OCI-LY7 (cell line): ENCODE measurements at regions not wholly inside any gene's neighbourhood (a gene's known extent, or its start where the extent isn't known, plus 50 kb on each side); places are given as distances from the start of the nearest gene placed in this dataset.

Source experiments
- BruUV-seq: library from RNA; stranded (reverse); fragments of 400-500 nt; replicated peaks from 2 replicates; lab custom pipeline; 2021; lab: Mats Ljungman, UMichigan
- CTCF ChIA-PET: fragments of 300-600 bp; sonication (Branson Sonifier 250); formaldehyde crosslinking; loops from one replicate; lab custom pipeline; 2022; ENCODE audit warnings: antibody characterized with exemption; ENCODE audit not compliant: unreplicated experiment; lab: Charles Lee
- POLR2A ChIA-PET: fragments of 300-600 bp; sonication (Branson Sonifier 250); formaldehyde crosslinking; loops from one replicate; lab custom pipeline; 2022; ENCODE audit warnings: antibody characterized with exemption; lab: Charles Lee
- DNase-seq: peaks from one replicate; pipeline ENCODE4 v3.0.0-alpha.2; 2015; ENCODE audit warnings: low spot score
- H2AFZ ChIP-seq: fragments of 200-600 bp; sonication (generic), shearing (Covaris generic); 2 replicates; pipeline ENCODE4 v1.6.1; 2014; ENCODE audit warnings: mild to moderate bottlenecking, antibody characterized with exemption, low read length, moderate library complexity
- H3K27ac ChIP-seq: fragments of 200-600 bp; sonication (generic); 2 replicates; pipeline ENCODE4 v1.5.1; 2014; ENCODE audit warnings: mixed run types, low read depth, mild to moderate bottlenecking, moderate library complexity, low read length, inconsistent platforms; ENCODE audit not compliant: poor library complexity, severe bottlenecking
- H3K36me3 ChIP-seq: fragments of 200-600 bp; sonication (generic); 2 replicates; pipeline ENCODE4 v1.6.1; 2014; ENCODE audit warnings: mild to moderate bottlenecking, antibody characterized with exemption, low read length, moderate library complexity, mixed read lengths; ENCODE audit not compliant: insufficient read depth
- H3K4me1 ChIP-seq: fragments of 200-600 bp; sonication (generic); 2 replicates; pipeline ENCODE4 v1.5.1; 2014; ENCODE audit warnings: mild to moderate bottlenecking, low read length; ENCODE audit not compliant: insufficient read depth, poor library complexity, severe bottlenecking
- H3K4me2 ChIP-seq: fragments of 200-600 bp; sonication (generic); 2 replicates; pipeline ENCODE4 v1.6.1; 2014; ENCODE audit warnings: mild to moderate bottlenecking, low read length
- H3K4me3 ChIP-seq: fragments of 200-600 bp; sonication (generic); 2 replicates; pipeline ENCODE4 v1.5.1; 2014; ENCODE audit warnings: mild to moderate bottlenecking, low read depth, low read length; ENCODE audit not compliant: poor library complexity, severe bottlenecking
- H3K79me2 ChIP-seq: fragments of 200-600 bp; sonication (generic); 2 replicates; pipeline ENCODE4 v1.6.1; 2016; ENCODE audit warnings: low read depth, mild to moderate bottlenecking, low read length, moderate library complexity, mixed read lengths; ENCODE audit not compliant: insufficient read depth
- H3K9me2 ChIP-seq: fragments of 200-600 bp; sonication (generic); 2 replicates; pipeline ENCODE4 v1.6.1; 2016; ENCODE audit warnings: mild to moderate bottlenecking, low read length, mixed read lengths; ENCODE audit not compliant: insufficient read depth
- H3K9me3 ChIP-seq: fragments of 200-600 bp; sonication (generic); 2 replicates; pipeline ENCODE4 v1.6.1; 2014; ENCODE audit warnings: mild to moderate bottlenecking, mixed run types, low read length, mixed read lengths
- H4K20me1 ChIP-seq: fragments of 200-600 bp; sonication (generic); 2 replicates; pipeline ENCODE4 v1.6.1; 2014; ENCODE audit warnings: mild to moderate bottlenecking, antibody characterized with exemption, low read length, moderate library complexity, mixed read lengths; ENCODE audit not compliant: insufficient read depth
- EZH2phosphoT487 ChIP-seq: fragments of 200-600 bp; sonication (generic); IDR thresholded peaks from 2 replicates; pipeline ENCODE4 v1.6.1; 2018; ENCODE audit warnings: low read depth, borderline replicate concordance, mild to moderate bottlenecking, mixed run types, antibody characterized with exemption, low read length, moderate library complexity, mixed read lengths
- intact Hi-C: fragments of 100-400 bp; cut with micrococcal nuclease; formaldehyde crosslinking; loops from one replicate; pipeline ENCODE4 v1.10.0; 2022; ENCODE audit not compliant: unreplicated experiment
- TF ChIP-seq, protein P1 (sequence below): fragments of 200-600 bp; sonication (generic); conservative IDR thresholded peaks from 2 replicates; pipeline ENCODE4 v1.5.1; 2014; ENCODE audit warnings: mild to moderate bottlenecking, antibody characterized with exemption, low read length, moderate library complexity, mixed read lengths

DNA sequence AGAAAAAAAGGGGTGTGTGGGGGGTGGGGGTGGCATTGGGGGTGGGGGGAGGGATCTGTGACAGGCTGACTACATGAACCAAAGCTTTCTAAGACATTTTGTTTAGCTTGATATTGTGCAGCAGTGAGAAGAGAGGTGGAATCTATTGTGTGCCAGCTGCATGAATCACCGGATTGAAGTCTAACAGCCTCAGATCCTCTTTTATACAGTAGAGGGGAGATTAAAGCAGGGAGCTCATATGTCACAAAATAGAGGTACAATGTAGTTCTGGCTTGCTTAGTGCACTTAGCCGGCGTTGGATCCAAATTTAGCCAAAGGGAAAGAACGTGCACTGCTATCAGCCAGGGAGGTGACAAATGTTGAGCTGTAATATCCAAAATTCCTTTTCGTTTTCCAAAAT, 404.2 kb upstream of the CITED2 start:
- Histone ChIP-seq H3K36me3 (no peaks in the 10 kb centered on the region), H3K4me2 (no peak overlapping the region), H3K4me1 (no peaks in the 10 kb centered on the region), H3K9me2 (no peaks in the 10 kb centered on the region), H4K20me1 (no peaks in the 10 kb centered on the region), H3K27ac (no peak overlapping the region), H2AFZ (no peak overlapping the region), H3K79me2 (no peaks in the 10 kb centered on the region), H3K4me3 (no peak overlapping the region), H3K9me3 (no peaks in the 10 kb centered on the region)
- no peak for DNase-seq
- ChIA-PET POLR2A (interaction anchor here (0.9 kb wide), 1 partner anchor 23 kb away, joined by 3 read pairs; no protein-coding TSS in a partner anchor), CTCF (no interaction called here)
- no TSS peak for BruUV-seq
- TF ChIP-seq EZH2phosphoT487, result no peak
- TF ChIP-seq, protein P1, sequence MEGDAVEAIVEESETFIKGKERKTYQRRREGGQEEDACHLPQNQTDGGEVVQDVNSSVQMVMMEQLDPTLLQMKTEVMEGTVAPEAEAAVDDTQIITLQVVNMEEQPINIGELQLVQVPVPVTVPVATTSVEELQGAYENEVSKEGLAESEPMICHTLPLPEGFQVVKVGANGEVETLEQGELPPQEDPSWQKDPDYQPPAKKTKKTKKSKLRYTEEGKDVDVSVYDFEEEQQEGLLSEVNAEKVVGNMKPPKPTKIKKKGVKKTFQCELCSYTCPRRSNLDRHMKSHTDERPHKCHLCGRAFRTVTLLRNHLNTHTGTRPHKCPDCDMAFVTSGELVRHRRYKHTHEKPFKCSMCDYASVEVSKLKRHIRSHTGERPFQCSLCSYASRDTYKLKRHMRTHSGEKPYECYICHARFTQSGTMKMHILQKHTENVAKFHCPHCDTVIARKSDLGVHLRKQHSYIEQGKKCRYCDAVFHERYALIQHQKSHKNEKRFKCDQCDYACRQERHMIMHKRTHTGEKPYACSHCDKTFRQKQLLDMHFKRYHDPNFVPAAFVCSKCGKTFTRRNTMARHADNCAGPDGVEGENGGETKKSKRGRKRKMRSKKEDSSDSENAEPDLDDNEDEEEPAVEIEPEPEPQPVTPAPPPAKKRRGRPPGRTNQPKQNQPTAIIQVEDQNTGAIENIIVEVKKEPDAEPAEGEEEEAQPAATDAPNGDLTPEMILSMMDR, result no peak
- intact Hi-C loops, result no loop called here

- TF ChIP-seq EZH2phosphoT487, result no peak
- TF ChIP-seq, protein P1, result no peak
- no peaks in the 10 kb centered on the region for H3K9me3 ChIP-seq
- no TSS peak for BruUV-seq
- H3K4me2 ChIP-seq, result no peak overlapping the region
- no peaks in the 10 kb centered on the region for H3K36me3 ChIP-seq
- H3K79me2 ChIP-seq, result no peaks in the 10 kb centered on the region
- no peak overlapping the region for H3K27ac ChIP-seq
- no peaks in the 10 kb centered on the region for H4K20me1 ChIP-seq
- H3K9me2 ChIP-seq, result no peaks in the 10 kb centered on the region
- DNase-seq, result no peak
- no peak overlapping the region for H3K4me3 ChIP-seq
- CTCF ChIA-PET, result no interaction called here
- H2AFZ ChIP-seq, result no peak overlapping the region
- H3K4me1 ChIP-seq, result no peaks in the 10 kb centered on the region
- POLR2A ChIA-PET, result no interaction called here
- intact Hi-C loops, result no loop called here
Observed at GRCh38 chr6:139778106-139778505, 403.7 kb upstream of the CITED2 start.

GRCh38 chr6:139777202-139777970, 402.9 kb upstream of the CITED2 start:
- Histone ChIP-seq H3K4me1 (no peaks in the 10 kb centered on the region), H3K79me2 (no peaks in the 10 kb centered on the region), H3K27ac (no peak overlapping the region), H3K4me3 (no peak overlapping the region), H2AFZ (no peak overlapping the region), H3K9me3 (no peaks in the 10 kb centered on the region), H4K20me1 (no peaks in the 10 kb centered on the region), H3K9me2 (no peaks in the 10 kb centered on the region), H3K4me2 (no peak overlapping the region), H3K36me3 (no peaks in the 10 kb centered on the region)
- ChIA-PET POLR2A (no interaction called here), CTCF (no interaction called here)
- no peak for TF ChIP-seq EZH2phosphoT487
- TF ChIP-seq, protein P1, result no peak
- no peak for DNase-seq
- intact Hi-C loops, result no loop called here
- no TSS peak for BruUV-seq
